Spleen (tissue), 11 donors: ENCODE measurements at regions not wholly inside any gene's neighbourhood (a gene's known extent, or its start where the extent isn't known, plus 50 kb on each side); places are given as distances from the start of the nearest gene placed in this dataset.

Experiments used
- DNase-seq: peaks from one replicate; pipeline ENCODE4 v3.0.0-alpha.2; 2020
- H3K27ac ChIP-seq, 8 donors: fragments of 200-600 bp; sonication (generic) in 7 of 8; 1 replicate in 4 of 8; 2 replicates in 4 of 8; pipeline versions ENCODE4 v1.5.0 to v1.8.0; 2016 to 2021; ENCODE audit warnings: inconsistent platforms in 4 of 8, mild to moderate bottlenecking in 4 of 8, moderate library complexity in 1 of 8
- H3K27me3 ChIP-seq, 7 donors: fragments of 200-600 bp; sonication (generic) in 6 of 7; replicated peaks in 1 of 7; 1 replicate in 4 of 7; 2 replicates in 3 of 7; pipeline versions ENCODE4 v1.5.0 to v1.8.0; 2016 to 2021; ENCODE audit warnings: inconsistent platforms in 3 of 7, mild to moderate bottlenecking in 1 of 7
- H3K36me3 ChIP-seq, 6 donors: fragments of 200-600 bp; sonication (generic) in 5 of 6; 1 replicate in 4 of 6; 2 replicates in 2 of 6; pipeline versions ENCODE4 v1.5.0 to v1.8.0; 2016 to 2021; ENCODE audit warnings: inconsistent platforms in 2 of 6
- H3K4me1 ChIP-seq, 6 donors: fragments of 200-600 bp; sonication (generic) in 5 of 6; 1 replicate in 3 of 6; 2 replicates in 3 of 6; pipeline versions ENCODE4 v1.5.0 to v1.8.0; 2016 to 2021; ENCODE audit warnings: inconsistent platforms in 3 of 6
- H3K4me3 ChIP-seq, 8 donors: fragments of 200-600 bp; sonication (generic) in 7 of 8; 1 replicate in 4 of 8; 2 replicates in 4 of 8; pipeline versions ENCODE4 v1.5.0 to v1.8.0; 2016 to 2021; ENCODE audit warnings: inconsistent platforms in 4 of 8, mild to moderate bottlenecking in 4 of 8, moderate library complexity in 2 of 8
- H3K9me3 ChIP-seq, 8 donors: fragments of 200-600 bp; sonication (generic) in 7 of 8; 1 replicate in 4 of 8; 2 replicates in 4 of 8; pipeline versions ENCODE4 v1.5.0 to v1.8.0; 2016 to 2021; ENCODE audit warnings: inconsistent platforms in 4 of 8
- POLR2A ChIP-seq, 3 donors: fragments of 450-650 bp; IDR thresholded peaks; one replicate each; pipeline ENCODE4 v1.5.1; 2017; ENCODE audit warnings: antibody characterized with exemption in 3 of 3, mild to moderate bottlenecking in 1 of 3
- POLR2AphosphoS5 ChIP-seq, 3 donors: sonication (generic); formaldehyde crosslinking; IDR thresholded peaks; one replicate each; pipeline ENCODE4 v1.5.1; 2017; ENCODE audit warnings: antibody characterized with exemption in 3 of 3
- WGBS, 5 donors: extraction: QIAGEN DNeasy Blood & Tissue Kit in 3 of 5; methylation state at CpG; one replicate each; pipeline versions ENCODE4 v1.1.5 to v1.1.7; 2013 to 2018; 5-methylcytosine and 5-hydroxymethylcytosine counted together
- intact Hi-C: fragments of 100-400 bp; cut with DNase I; formaldehyde crosslinking; loops from one replicate; pipeline ENCODE4 v1.15.0; 2023; ENCODE audit warnings: low total_unique reads
- TF ChIP-seq, protein P1 (sequence below), 11 experiments: fragments of 200-600 bp in 7 of 11; fragments of 450-650 bp in 4 of 11; sonication (generic) in 4 of 11; IDR thresholded peaks in 8 of 11; conservative IDR thresholded peaks in 3 of 11; 1 replicate in 7 of 11; 2 replicates in 4 of 11; pipeline versions ENCODE4 v1.4.0 to v1.8.0; 2016 to 2021; ENCODE audit warnings: antibody characterized with exemption in 11 of 11, inconsistent platforms in 4 of 11, mild to moderate bottlenecking in 1 of 11
- donor health status: healthy with polysubstance abuse.
- donor health status: DM: no; HTN: no; CAD: no; lungs with moderate emphysema.
- donor health status: DM: no; HTN: no; CAD: no.
- donor health status: Bipolar disorder and iron deficiency.
- donor health status: healthy.
- donor health status: DM: no; HTN: no; CAD: no.
- donor health status: DM: yes; HTN: yes; CAD: no.

- Histone ChIP-seq H3K36me3 (no peaks in the 10 kb centered on the region), H3K4me3 (no peak overlapping the region), H3K4me1 (no peaks in the 10 kb centered on the region), H3K27ac (no peak overlapping the region), H3K9me3 (peaks cover 0 to 42% (median 29%) of the 10 kb centered on the region in 8 donors), H3K27me3 (no peaks in the 10 kb centered on the region)
- TF ChIP-seq, protein P1, sequence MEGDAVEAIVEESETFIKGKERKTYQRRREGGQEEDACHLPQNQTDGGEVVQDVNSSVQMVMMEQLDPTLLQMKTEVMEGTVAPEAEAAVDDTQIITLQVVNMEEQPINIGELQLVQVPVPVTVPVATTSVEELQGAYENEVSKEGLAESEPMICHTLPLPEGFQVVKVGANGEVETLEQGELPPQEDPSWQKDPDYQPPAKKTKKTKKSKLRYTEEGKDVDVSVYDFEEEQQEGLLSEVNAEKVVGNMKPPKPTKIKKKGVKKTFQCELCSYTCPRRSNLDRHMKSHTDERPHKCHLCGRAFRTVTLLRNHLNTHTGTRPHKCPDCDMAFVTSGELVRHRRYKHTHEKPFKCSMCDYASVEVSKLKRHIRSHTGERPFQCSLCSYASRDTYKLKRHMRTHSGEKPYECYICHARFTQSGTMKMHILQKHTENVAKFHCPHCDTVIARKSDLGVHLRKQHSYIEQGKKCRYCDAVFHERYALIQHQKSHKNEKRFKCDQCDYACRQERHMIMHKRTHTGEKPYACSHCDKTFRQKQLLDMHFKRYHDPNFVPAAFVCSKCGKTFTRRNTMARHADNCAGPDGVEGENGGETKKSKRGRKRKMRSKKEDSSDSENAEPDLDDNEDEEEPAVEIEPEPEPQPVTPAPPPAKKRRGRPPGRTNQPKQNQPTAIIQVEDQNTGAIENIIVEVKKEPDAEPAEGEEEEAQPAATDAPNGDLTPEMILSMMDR (IDR thresholded peaks at IDR 0.05 in 8 of 11, conservative IDR thresholded peaks at IDR 0.05 in 3 of 11): no peak
- TF ChIP-seq POLR2AphosphoS5 (IDR thresholded peaks at IDR 0.05): no peak
- no peak for TF ChIP-seq POLR2A (IDR thresholded peaks at IDR 0.05)
- WGBS, 5 donors: 91 to 98% (median 96%) methylated on average over 3 of the region's 3 CpGs
- intact Hi-C loops: no loop called here
- no peak for DNase-seq
These were observed 701.4 kb downstream of the FGF9 start for GRCh38 chr13:22372261-22372660.

GRCh38 chr13:22375151-22375550 is 704.3 kb downstream of the FGF9 start:
- Histone ChIP-seq H3K27me3 (no peaks in the 10 kb centered on the region), H3K4me3 (no peak overlapping the region), H3K9me3 (peaks cover 0 to 66% (median 44%) of the 10 kb centered on the region in 8 donors), H3K27ac (no peak overlapping the region), H3K4me1 (no peaks in the 10 kb centered on the region), H3K36me3 (no peaks in the 10 kb centered on the region)
- DNase-seq: no peak
- intact Hi-C loops: no loop called here
- no peak for TF ChIP-seq POLR2A (IDR thresholded peaks at IDR 0.05)
- TF ChIP-seq POLR2AphosphoS5 (IDR thresholded peaks at IDR 0.05): no peak
- TF ChIP-seq, protein P1 (IDR thresholded peaks at IDR 0.05 in 8 of 11, conservative IDR thresholded peaks at IDR 0.05 in 3 of 11): no peak
- 61 to 84% (median 80%) methylated on average over 2 of the region's 2 CpGs for WGBS, 5 donors

- H3K4me1 ChIP-seq: no peaks in the 10 kb centered on the region
- WGBS, 5 donors: 38 to 61% (median 49%) methylated on average over 2 of the region's 2 CpGs
- no peaks in the 10 kb centered on the region for H3K36me3 ChIP-seq
- intact Hi-C loops: no loop called here
- no peak overlapping the region for H3K27ac ChIP-seq
- DNase-seq: no peak
- no peak for TF ChIP-seq POLR2AphosphoS5 (IDR thresholded peaks at IDR 0.05)
- TF ChIP-seq POLR2A (IDR thresholded peaks at IDR 0.05): no peak
- TF ChIP-seq, protein P1 (IDR thresholded peaks at IDR 0.05 in 8 of 11, conservative IDR thresholded peaks at IDR 0.05 in 3 of 11): no peak
- H3K27me3 ChIP-seq: no peaks in the 10 kb centered on the region
- H3K9me3 ChIP-seq: no peaks in the 10 kb centered on the region
- H3K4me3 ChIP-seq: no peak overlapping the region
These were observed 717.0 kb downstream of the FGF9 start for GRCh38 chr13:22387899-22388298.

- DNase-seq: no peak
- WGBS, 5 donors: 74 to 92% (median 87%) methylated on average over 2 of the region's 2 CpGs
- Histone ChIP-seq H3K27ac (no peak overlapping the region), H3K36me3 (no peaks in the 10 kb centered on the region), H3K27me3 (no peaks in the 10 kb centered on the region), H3K4me3 (no peak overlapping the region), H3K4me1 (no peaks in the 10 kb centered on the region), H3K9me3 (no peaks in the 10 kb centered on the region)
- TF ChIP-seq POLR2A (IDR thresholded peaks at IDR 0.05): no peak
- no peak for TF ChIP-seq POLR2AphosphoS5 (IDR thresholded peaks at IDR 0.05)
- TF ChIP-seq, protein P1 (IDR thresholded peaks at IDR 0.05 in 8 of 11, conservative IDR thresholded peaks at IDR 0.05 in 3 of 11): no peak
- intact Hi-C loops: no loop called here
These were observed 729.0 kb downstream of the FGF9 start for GRCh38 chr13:22399801-22400420.
